Right lobe of liver (tissue), 6 donors: ENCODE measurements at regions not wholly inside any gene's neighbourhood (a gene's known extent, or its start where the extent isn't known, plus 50 kb on each side); places are given as distances from the start of the nearest gene placed in this dataset.
"Not testable (repeated sequence)": the region's sequence is repeated elsewhere in the genome, so short reads cannot be mapped to it uniquely, and the experiment has no call there.

Experiments used
- ATAC-seq, 4 donors: fragments of 200-7000 bp; cut with Tn5 transposase; one replicate each; pipeline ENCODE4 v1.9.1; 2020; ENCODE audit warnings: mild to moderate bottlenecking in 4 of 4, moderate library complexity in 4 of 4
- DNase-seq, 3 donors: peaks; one replicate each; pipeline ENCODE4 v3.0.0-alpha.2; 2020
- H3K27ac ChIP-seq, 3 donors: fragments of 200-600 bp; one replicate each; pipeline ENCODE4 v1.8.0; 2022
- H3K27me3 ChIP-seq, 2 donors: fragments of 200-600 bp; one replicate each; pipeline ENCODE4 v1.8.0; 2022
- H3K36me3 ChIP-seq, 4 donors: fragments of 200-600 bp; sonication (generic) in 1 of 4; one replicate each; pipeline versions ENCODE4 v1.5.1 to v1.8.0; 2017 to 2022; ENCODE audit warnings: control low read depth in 1 of 4
- H3K4me1 ChIP-seq, 4 donors: fragments of 200-600 bp; sonication (generic) in 1 of 4; one replicate each; pipeline versions ENCODE4 v1.5.1 to v1.8.0; 2017 to 2022; ENCODE audit warnings: control low read depth in 1 of 4
- H3K4me3 ChIP-seq, 3 donors: fragments of 200-600 bp; one replicate each; pipeline ENCODE4 v1.8.0; 2022
- H3K9me3 ChIP-seq, 4 donors: fragments of 200-600 bp; sonication (generic) in 1 of 4; one replicate each; pipeline versions ENCODE4 v1.5.1 to v1.8.0; 2017 to 2022; ENCODE audit warnings: control low read depth in 1 of 4
- CTCF ChIP-seq, 4 donors: fragments of 200-600 bp in 3 of 4; fragments of 450-650 bp in 1 of 4; IDR thresholded peaks; one replicate each; pipeline versions ENCODE4 v1.5.1 to v1.8.0; 2016 to 2022; ENCODE audit warnings: antibody characterized with exemption in 4 of 4, mild to moderate bottlenecking in 2 of 4
- POLR2A ChIP-seq: fragments of 450-650 bp; IDR thresholded peaks from one replicate; pipeline ENCODE4 v1.6.1; 2017; ENCODE audit warnings: antibody characterized with exemption, mild to moderate bottlenecking
- WGBS: methylation state at CpG from one replicate; pipeline ENCODE4 v1.1.6; 2018; ENCODE audit warnings: low coverage, low lambda C conversion rate; ENCODE audit not compliant: insufficient coverage; ENCODE audit errors: missing lambda C conversion rate; 5-methylcytosine and 5-hydroxymethylcytosine counted together
- intact Hi-C, 2 donors: fragments of 100-400 bp; cut with DNase I; formaldehyde crosslinking; loops; one replicate each; pipeline versions ENCODE4 v1.11.2 to v1.14.1; 2022
- donor health status: DM: no; HTN: yes; CAD: no.
- donor health status: DM: no; HTN: no; CAD: no.
- donor health status: DM: no; HTN: no; CAD: no.
- donor health status: DM: no; HTN: yes; CAD: no.
- donor health status: DM: no; HTN: yes; CAD: no.

GRCh38 chr13:97539651-97540610 is 106.0 kb downstream of the RAP2A start:
- Histone ChIP-seq H3K27ac (no peak overlapping the region), H3K36me3 (no peaks in the 10 kb centered on the region), H3K4me1 (no peaks in the 10 kb centered on the region), H3K4me3 (no peak overlapping the region), H3K9me3 (no peaks in the 10 kb centered on the region), H3K27me3 (no peaks in the 10 kb centered on the region)
- TF ChIP-seq CTCF (IDR thresholded peaks at IDR 0.05): no peak
- no peak for TF ChIP-seq POLR2A
- WGBS: 36% methylated on average over 4 of the region's 4 CpGs
- intact Hi-C loops: no loop called here
- ATAC-seq (no peak), DNase-seq (no peak)

GRCh38 chr13:97540696-97541095 is 106.7 kb downstream of the RAP2A start:
- ATAC-seq (no peak), DNase-seq (no peak)
- TF ChIP-seq CTCF (IDR thresholded peaks at IDR 0.05) (no peak), POLR2A (no peak)
- Histone ChIP-seq H3K4me1 (no peaks in the 10 kb centered on the region), H3K27ac (no peak overlapping the region), H3K9me3 (no peaks in the 10 kb centered on the region), H3K27me3 (no peaks in the 10 kb centered on the region), H3K4me3 (no peak overlapping the region), H3K36me3 (no peaks in the 10 kb centered on the region)
- intact Hi-C loops: no loop called here
- 42% methylated on average over 6 of the region's 6 CpGs for WGBS

- TF ChIP-seq CTCF (IDR thresholded peaks at IDR 0.05) (no peak), POLR2A (no peak)
- Histone ChIP-seq H3K27me3 (no peaks in the 10 kb centered on the region), H3K27ac (no peak overlapping the region), H3K4me1 (no peaks in the 10 kb centered on the region), H3K9me3 (no peaks in the 10 kb centered on the region), H3K36me3 (no peaks in the 10 kb centered on the region), H3K4me3 (no peak overlapping the region)
- ATAC-seq (no peak), DNase-seq (no peak)
- WGBS: 77% methylated on average over 3 of the region's 4 CpGs
- intact Hi-C loops: no loop called here
Observed at GRCh38 chr13:97542102-97542685, 108.2 kb downstream of the RAP2A start.

GRCh38 chr13:97544031-97544765 is 110.2 kb downstream of the RAP2A start:
- no peaks in the 10 kb centered on the region for H3K36me3 ChIP-seq
- H3K4me1 ChIP-seq: no peaks in the 10 kb centered on the region
- intact Hi-C loops: no loop called here
- H3K4me3 ChIP-seq: no peak overlapping the region
- H3K27ac ChIP-seq: no peak overlapping the region
- TF ChIP-seq POLR2A: no peak
- no peak for TF ChIP-seq CTCF (IDR thresholded peaks at IDR 0.05)
- no peaks in the 10 kb centered on the region for H3K27me3 ChIP-seq
- ATAC-seq (no peak), DNase-seq (no peak)
- 75% methylated on average over 3 of the region's 3 CpGs for WGBS
- no peaks in the 10 kb centered on the region for H3K9me3 ChIP-seq

- WGBS: 0% methylated on average over 1 of the region's 25 CpGs
- H3K27ac ChIP-seq, H3K27me3 ChIP-seq, H3K4me1 ChIP-seq, H3K36me3 ChIP-seq, DNase-seq, intact Hi-C loops, ATAC-seq, H3K9me3 ChIP-seq, H3K4me3 ChIP-seq: not testable (repeated sequence)
Observed at GRCh38 chr13:97544971-97545499, 111.1 kb downstream of the RAP2A start.
